Dermis microvascular lymphatic vessel endothelial cell (primary cell): ENCODE measurements at regions not wholly inside any gene's neighbourhood (a gene's known extent, or its start where the extent isn't known, plus 50 kb on each side); places are given as distances from the start of the nearest gene placed in this dataset.

Source experiments
- DNase-seq, 2 donors: peaks; one replicate each; pipeline versions ENCODE4 v3.0.0 to v3.0.0-alpha.2; 2010; ENCODE audit warnings: low read depth in 2 of 2

DNA sequence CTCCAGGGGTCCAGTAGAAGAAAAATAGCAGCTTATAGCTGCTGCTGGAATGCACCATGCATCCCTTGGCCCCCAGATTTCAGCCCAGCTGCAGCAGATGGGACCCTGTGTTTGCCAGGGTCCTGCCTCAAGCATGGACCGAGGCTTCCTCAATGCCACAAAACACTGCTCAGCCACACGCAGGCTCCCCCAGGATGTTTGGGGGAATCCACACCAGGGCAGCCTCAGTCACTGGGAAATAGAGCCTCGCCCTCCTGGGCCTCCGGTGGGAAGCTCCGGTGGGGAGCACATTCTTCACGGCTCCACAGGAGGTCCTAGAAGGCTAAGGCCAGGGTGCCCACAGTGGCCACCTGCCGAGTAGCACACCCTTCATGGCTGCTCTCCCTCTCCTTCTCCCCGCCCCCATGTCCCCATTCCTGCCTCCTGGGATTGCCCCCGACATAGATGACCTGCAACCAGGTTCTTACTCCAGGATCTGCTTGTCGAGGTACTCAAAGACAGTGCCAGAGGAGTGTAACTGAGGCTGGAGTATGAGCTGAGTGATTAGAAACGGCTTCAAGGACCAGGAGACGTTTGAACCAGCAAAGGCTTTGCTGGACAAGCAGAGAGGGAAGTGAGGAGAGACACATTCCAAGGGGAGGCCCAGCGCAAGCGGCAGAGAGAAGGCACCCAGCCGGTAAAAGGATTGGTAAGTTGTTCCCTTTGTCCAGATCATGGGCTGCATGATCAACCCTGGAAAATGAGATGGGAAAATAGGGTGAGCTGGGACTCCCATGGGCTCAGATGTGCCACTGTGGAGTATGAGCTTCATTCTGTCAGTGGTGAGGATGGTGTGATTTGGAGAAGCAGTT is 110.7 kb upstream of the UQCRFS1 start:
- DNase-seq, result no peak

GRCh38 chr19:29324291-29324680 is 111.3 kb upstream of the UQCRFS1 start:
- no peak for DNase-seq

GRCh38 chr19:29324717-29325116 is 111.8 kb upstream of the UQCRFS1 start:
- no peak for DNase-seq

DNA sequence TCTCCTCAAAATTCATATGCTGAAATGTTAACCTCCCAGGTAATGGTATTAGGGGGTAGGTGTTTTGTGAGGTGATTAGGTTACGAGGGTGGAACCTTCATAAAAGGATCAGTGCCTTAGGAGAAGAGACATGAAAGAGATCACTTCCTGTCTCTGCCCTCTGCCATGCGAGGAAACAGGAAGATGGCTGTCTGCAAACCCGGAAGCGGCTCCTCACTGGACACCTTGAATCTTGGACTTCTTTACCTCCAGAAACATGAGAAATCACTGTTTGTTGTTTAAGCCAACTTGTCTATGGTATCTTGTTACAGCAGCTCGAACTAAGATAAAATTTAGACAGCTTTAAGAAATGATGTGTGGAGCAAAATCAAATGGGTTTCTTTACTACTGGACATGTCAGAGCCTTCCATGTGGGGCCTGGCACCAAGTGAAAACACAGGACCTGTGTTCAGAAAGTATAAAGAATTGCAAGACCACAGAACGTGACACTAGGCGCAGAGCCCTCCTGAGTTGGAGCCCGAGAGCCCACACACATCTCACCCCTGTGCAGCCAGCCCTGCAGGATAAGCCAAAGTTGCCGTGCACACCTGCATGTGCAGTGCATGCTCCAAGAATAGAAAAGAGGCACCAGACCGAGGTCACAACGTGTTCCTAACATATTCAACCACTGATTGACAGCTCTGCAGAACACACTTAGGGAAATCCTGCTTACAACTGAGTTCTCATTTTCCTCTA is 112.5 kb upstream of the UQCRFS1 start:
- no peak for DNase-seq

- DNase-seq, result no peak
Measured at GRCh38 chr19:29326351-29326750, 113.4 kb upstream of the UQCRFS1 start.

DNA sequence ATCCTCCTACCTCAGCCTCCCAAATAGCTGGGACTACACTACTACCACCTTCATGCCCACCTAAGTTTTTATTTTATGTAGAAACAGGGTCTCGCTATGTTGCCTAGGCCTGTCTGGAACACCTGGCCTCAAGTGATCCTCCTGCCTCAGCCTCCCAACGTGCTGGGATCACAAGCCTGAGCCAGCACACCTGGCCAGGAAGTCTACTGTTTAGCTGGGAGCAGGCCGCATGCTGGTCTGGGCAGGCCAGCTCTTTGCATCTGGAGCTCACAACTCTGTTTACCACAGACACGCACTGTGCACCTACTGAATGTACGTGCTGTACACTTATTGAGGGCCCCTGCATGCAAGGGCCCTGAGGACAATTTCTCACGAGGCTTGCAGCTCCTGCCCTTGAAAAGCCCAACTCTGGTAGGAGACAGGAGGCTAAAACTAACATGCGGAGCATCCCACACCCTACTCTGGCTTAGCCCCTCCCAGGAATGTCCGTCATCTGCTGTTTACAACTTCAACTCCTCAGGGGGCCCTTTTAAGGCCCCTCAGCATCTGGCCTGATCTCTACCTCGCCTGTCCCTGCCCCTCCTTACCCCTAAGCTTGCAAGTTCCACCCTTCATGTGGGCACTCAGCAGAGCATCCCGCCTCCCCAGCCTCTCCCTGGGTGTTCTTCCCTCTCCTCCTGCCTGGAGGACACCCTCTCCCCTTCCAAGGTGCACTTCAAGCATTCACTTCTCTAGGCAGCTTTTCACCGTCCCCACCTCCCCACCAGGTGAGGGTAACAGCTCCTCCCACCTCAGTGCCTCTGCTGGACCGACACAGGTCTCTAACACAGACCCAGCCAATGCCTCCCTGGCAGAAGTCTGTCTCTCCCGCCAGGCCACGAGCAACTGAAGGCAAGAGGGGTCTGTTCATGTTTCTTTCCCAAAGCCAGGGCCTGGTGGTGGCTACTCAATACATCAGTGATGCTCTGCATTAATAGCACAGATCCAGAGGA is 114.2 kb upstream of the UQCRFS1 start:
- no peak for DNase-seq

GRCh38 chr19:29328586-29328985 is 115.6 kb upstream of the UQCRFS1 start:
- no peak for DNase-seq

DNA sequence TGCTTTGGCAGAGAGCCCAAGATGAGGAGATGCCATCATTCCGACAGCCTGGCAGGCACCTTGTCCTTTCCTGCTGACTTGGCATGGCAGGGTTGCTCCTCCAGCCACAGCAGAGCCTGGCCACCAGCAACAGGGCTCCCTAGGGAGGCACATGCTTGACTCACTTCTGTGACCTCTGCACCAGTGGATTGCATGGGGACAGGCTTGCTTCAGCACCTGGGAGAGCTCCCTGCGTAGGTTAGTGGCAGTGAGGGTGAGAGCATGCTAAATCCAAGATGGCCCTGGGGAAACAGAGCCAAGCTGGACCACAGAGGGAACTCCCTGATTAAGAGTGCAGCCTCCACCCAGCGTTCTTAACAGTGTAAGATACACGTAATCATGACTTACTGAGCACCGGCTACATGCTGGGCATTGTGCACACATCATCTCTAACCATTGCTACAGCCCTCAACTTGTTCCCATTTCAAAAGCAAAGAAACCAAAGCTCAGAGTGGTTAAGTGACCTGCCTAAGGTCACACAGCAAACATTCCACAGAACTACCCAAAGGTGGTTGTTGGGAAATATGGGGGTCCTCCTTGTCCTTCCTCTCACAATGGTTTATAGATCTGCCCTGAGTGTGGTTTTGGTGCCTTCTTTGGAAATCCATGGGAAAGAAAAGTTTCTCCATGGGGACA is 116.6 kb upstream of the UQCRFS1 start:
- no peak for DNase-seq

GRCh38 chr19:29336425-29336824 is 123.5 kb upstream of the UQCRFS1 start:
- DNase-seq, result no peak

DNA sequence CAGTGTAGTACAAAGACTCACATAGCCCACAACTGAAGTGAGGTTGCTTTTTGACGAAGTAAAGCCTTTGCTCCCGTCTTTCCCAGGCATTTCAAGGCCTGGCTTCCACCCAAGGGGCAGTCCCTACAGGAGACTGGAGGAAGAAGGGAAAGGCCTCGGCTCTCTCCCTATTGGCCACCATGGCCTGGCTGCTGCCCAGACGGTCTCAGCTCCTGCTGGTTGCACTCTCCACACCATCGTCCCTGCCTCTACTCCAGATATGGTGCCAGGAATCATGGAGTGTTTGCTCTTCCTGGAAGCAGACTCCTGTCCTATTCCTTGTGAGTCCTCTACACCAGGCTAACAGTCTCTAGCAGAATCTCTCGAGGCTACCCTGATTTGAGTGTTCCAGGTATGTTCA is 124.1 kb upstream of the UQCRFS1 start:
- no peak for DNase-seq

DNA sequence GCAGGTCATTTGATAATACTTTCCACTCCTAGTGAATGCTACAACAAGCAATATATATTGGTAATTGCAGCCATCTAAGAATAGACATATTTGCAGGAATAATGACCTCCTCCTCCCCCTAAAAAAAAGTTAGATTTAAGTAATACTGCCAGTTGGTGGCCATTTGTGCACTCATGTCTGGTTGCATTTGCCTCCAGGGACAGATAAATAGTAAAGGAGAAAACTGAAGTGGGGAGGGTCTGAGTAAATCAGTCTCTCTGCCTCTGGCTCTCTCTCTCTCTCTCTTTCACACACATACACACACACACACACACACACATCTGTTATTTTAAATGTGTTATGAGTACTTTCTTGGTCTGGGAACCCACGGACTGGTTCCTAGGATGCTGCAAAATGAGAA is 125.5 kb upstream of the UQCRFS1 start:
- no peak for DNase-seq

DNA sequence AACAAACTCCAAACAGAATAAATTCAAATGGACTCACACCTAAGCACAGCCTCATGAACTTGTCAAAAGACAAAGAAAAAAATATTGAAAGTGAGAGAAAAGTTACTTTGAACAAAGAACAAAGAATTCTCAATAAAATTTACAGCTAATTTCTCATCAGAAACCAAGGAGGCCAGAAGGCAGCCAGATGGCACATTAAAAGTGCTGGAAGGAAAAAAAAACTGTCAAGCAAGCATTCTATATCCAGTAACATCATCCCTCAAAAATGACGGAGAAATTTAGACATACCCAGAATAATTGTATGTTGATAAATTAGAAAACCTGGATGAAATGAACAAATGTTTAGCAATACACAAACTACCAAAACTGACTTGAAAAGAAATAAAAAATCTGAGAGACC is 129.8 kb upstream of the UQCRFS1 start:
- DNase-seq, result no peak

GRCh38 chr19:29364224-29364726 is 151.3 kb upstream of the UQCRFS1 start:
- no peak for DNase-seq

GRCh38 chr19:29364999-29365398 is 152.0 kb upstream of the UQCRFS1 start:
- no peak for DNase-seq

GRCh38 chr19:29365836-29366417 is 153.0 kb upstream of the UQCRFS1 start:
- no peak for DNase-seq

DNA sequence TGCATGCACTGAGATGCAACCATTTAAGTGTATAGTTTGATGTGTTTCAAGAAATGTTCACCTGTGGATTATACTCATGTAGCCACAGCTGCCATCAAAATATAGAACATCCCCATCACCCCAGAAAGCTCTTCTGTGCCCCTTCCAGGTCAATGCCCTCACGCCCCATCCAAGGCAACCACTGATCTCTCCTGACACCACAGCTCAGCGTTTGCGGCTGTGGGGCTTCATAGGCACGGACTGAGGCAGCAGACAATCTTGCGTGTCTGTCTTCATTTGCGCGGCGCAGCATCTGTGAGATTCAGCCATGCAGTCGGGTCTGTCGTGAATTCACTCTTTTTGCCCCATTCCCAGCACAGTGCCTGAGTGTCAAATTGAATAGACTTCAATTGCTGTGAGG is 153.8 kb upstream of the UQCRFS1 start:
- no peak for DNase-seq

DNA sequence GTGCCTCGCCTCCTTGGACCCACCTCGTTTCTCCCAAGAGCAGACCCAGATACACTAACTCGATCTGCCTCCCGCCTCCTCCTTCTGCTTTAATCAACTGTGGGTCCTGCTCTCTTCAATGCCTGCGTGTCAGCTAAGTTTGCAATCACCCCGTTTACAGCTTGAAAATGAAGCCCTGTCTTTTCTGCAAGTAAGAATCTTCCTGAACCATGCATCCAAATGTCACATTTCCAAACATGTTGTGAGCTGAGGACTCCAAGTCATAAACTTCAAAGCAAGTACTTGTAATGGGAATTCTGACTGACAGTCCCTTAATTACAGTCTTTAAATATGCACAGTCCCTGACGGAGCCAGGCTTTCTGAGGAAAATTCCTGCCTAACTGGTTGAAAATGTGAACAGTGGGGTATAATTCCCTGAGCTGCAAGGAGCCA is 154.9 kb upstream of the UQCRFS1 start:
- no peak for DNase-seq

DNA sequence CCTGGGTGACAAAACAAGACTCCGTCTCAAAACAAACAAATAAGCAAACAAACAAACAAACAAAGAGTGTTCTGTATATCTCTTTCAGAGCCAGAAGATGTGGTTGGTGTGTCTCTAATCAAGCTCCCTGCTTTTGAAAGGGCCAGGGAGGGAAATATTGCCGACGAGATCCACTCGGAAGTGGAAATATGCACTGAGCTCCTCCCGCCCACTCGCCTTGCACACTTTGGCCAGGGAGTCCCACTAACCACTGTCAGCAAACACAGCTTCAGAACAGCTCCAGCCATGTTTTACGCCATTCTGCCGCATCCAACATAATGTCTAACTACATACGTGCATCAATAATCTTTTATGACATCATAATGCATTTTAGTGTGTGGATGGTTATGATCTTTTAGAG is 155.5 kb upstream of the VSTM2B start:
- no peak for DNase-seq

GRCh38 chr19:29371251-29372090 is 154.3 kb upstream of the VSTM2B start:
- no peak for DNase-seq

- no peak for DNase-seq
Measured at GRCh38 chr19:29372091-29372415, 153.7 kb upstream of the VSTM2B start.
